H1 (cell line): ENCODE measurements at regions not wholly inside any gene's neighbourhood (a gene's known extent, or its start where the extent isn't known, plus 50 kb on each side); places are given as distances from the start of the nearest gene placed in this dataset.

Experiments
- CTCF ChIA-PET: fragments of 300-600 bp; sonication (Branson Sonifier 250); formaldehyde crosslinking; loops from one replicate; lab custom pipeline; 2021; ENCODE audit not compliant: partially characterized antibody; lab: Charles Lee
- POLR2A ChIA-PET: fragments of 300-600 bp; sonication (Branson Sonifier 250); formaldehyde crosslinking; loops from one replicate; lab custom pipeline; 2021; ENCODE audit warnings: inconsistent platforms; ENCODE audit not compliant: partially characterized antibody; lab: Charles Lee
- DNase-seq, 2 experiments: peaks; one replicate each; pipeline versions ENCODE4 v3.0.0 to v3.0.0-alpha.2; 2010 to 2022; ENCODE audit warnings: low spot score in 2 of 2, low read depth in 1 of 2, mixed read lengths in 1 of 2
- FAIRE-seq: peaks from 2 replicates; lab custom pipeline; 2011; peaks lifted over from hg19 to GRCh38; lab: Jason Lieb, UNC
- H2AFZ ChIP-seq: 2 replicates; pipeline ENCODE4 v1.8.1; 2012; ENCODE audit warnings: low read length, inconsistent platforms
- H2AK5ac ChIP-seq: 2 replicates; pipeline ENCODE4 v1.6.1; 2013; ENCODE audit warnings: low read depth, low read length
- H2BK120ac ChIP-seq: replicated peaks from 2 replicates; pipeline ENCODE3; 2013; ENCODE audit warnings: low read depth, low read length, inconsistent platforms
- H2BK12ac ChIP-seq: 2 replicates; pipeline ENCODE4 v1.6.1; 2013; ENCODE audit warnings: low read depth, low read length
- H2BK15ac ChIP-seq: 2 replicates; pipeline ENCODE4 v1.6.1; 2013; ENCODE audit warnings: low read length
- H2BK20ac ChIP-seq: 2 replicates; pipeline ENCODE4 v1.6.1; 2013; ENCODE audit warnings: low read length
- H2BK5ac ChIP-seq: 2 replicates; pipeline ENCODE4 v1.6.1; 2013; ENCODE audit warnings: low read depth, low read length
- H3K14ac ChIP-seq: 2 replicates; pipeline ENCODE4 v1.6.1; 2013; ENCODE audit warnings: inconsistent platforms; ENCODE audit not compliant: insufficient read length
- H3K18ac ChIP-seq: 2 replicates; pipeline ENCODE4 v1.6.1; 2013; ENCODE audit warnings: low read length; ENCODE audit errors: extremely low read depth
- H3K23ac ChIP-seq: 2 replicates; pipeline ENCODE4 v1.6.1; 2013; ENCODE audit warnings: inconsistent platforms; ENCODE audit not compliant: insufficient read length
- H3K23me2 ChIP-seq: 2 replicates; pipeline ENCODE4 v1.6.1; 2013; ENCODE audit warnings: low read depth, low read length
- H3K27ac ChIP-seq: 2 replicates; pipeline ENCODE4 v1.6.1; 2011; ENCODE audit warnings: low read depth, low read length, inconsistent platforms
- H3K27me3 ChIP-seq, 4 experiments: replicated peaks in 1 of 4; 1 replicate in 1 of 4; 2 replicates in 3 of 4; pipeline versions ENCODE4 v1.6.1 to v1.8.1; 2011 to 2013; ENCODE audit warnings: low read length in 3 of 4, mild to moderate bottlenecking in 3 of 4, inconsistent platforms in 2 of 4, mixed read lengths in 2 of 4, moderate library complexity in 1 of 4; ENCODE audit not compliant: control insufficient read depth in 3 of 4, insufficient read depth in 3 of 4; ENCODE audit errors: extremely low read depth in 1 of 4
- H3K36me3 ChIP-seq, 4 experiments: 2 replicates each; pipeline versions ENCODE4 v1.6.1 to v1.8.1; 2011 to 2013; ENCODE audit warnings: mild to moderate bottlenecking in 4 of 4, low read length in 3 of 4, moderate library complexity in 2 of 4, control low read depth in 1 of 4, inconsistent platforms in 1 of 4; ENCODE audit not compliant: insufficient read depth in 4 of 4, control insufficient read depth in 2 of 4
- H3K4ac ChIP-seq: replicated peaks from 2 replicates; pipeline ENCODE3; 2013; ENCODE audit warnings: low read length, low read depth, mixed read lengths, inconsistent platforms; ENCODE audit not compliant: insufficient read length
- H3K4me1 ChIP-seq, 4 experiments: replicated peaks in 1 of 4; 1 replicate in 1 of 4; 2 replicates in 3 of 4; pipeline versions ENCODE4 v1.6.1 to v1.8.1; 2011 to 2013; ENCODE audit warnings: low read length in 3 of 4, inconsistent platforms in 2 of 4, mixed read lengths in 1 of 4; ENCODE audit not compliant: insufficient read depth in 4 of 4, control insufficient read depth in 3 of 4
- H3K4me2 ChIP-seq, 2 experiments: 2 replicates each; pipeline versions ENCODE4 v1.6.1 to v1.8.1; 2011 to 2013; ENCODE audit warnings: low read depth in 2 of 2, low read length in 2 of 2, control low read depth in 1 of 2, inconsistent platforms in 1 of 2, mild to moderate bottlenecking in 1 of 2; ENCODE audit not compliant: insufficient read depth in 1 of 2
- H3K4me3 ChIP-seq, 4 experiments: fragments of 200-600, 300-600 bp in 1 of 4; sonication (generic), shearing (Covaris generic), sonication (Bioruptor Twin) in 1 of 4; 2 replicates each; pipeline versions ENCODE4 v1.5.1 to v1.8.1; 2011 to 2016; ENCODE audit warnings: low read length in 4 of 4, low read depth in 3 of 4, control low read depth in 2 of 4, inconsistent platforms in 2 of 4, mild to moderate bottlenecking in 2 of 4, mixed read lengths in 1 of 4, moderate library complexity in 1 of 4; ENCODE audit not compliant: insufficient read depth in 2 of 4; ENCODE audit errors: extremely low read depth in 1 of 4
- H3K56ac ChIP-seq: replicated peaks from 2 replicates; pipeline ENCODE3; 2013; ENCODE audit warnings: low read depth, mild to moderate bottlenecking, mixed read lengths, low read length, inconsistent platforms; ENCODE audit not compliant: insufficient read length
- H3K79me1 ChIP-seq: 2 replicates; pipeline ENCODE4 v1.6.1; 2013; ENCODE audit warnings: low read depth, low read length, control low read depth
- H3K79me2 ChIP-seq, 2 experiments: 2 replicates each; pipeline versions ENCODE4 v1.6.1 to v1.8.1; 2012 to 2013; ENCODE audit warnings: low read length in 2 of 2, mild to moderate bottlenecking in 2 of 2, inconsistent platforms in 1 of 2; ENCODE audit not compliant: insufficient read depth in 2 of 2, control insufficient read depth in 1 of 2
- H3K9ac ChIP-seq, 4 experiments: replicated peaks in 1 of 4; 1 replicate in 1 of 4; 2 replicates in 3 of 4; pipeline versions ENCODE4 v1.6.1 to v1.8.1; 2011 to 2013; ENCODE audit warnings: low read depth in 3 of 4, low read length in 3 of 4, control low read depth in 2 of 4, mild to moderate bottlenecking in 2 of 4, moderate library complexity in 2 of 4, inconsistent platforms in 1 of 4; ENCODE audit errors: extremely low read depth in 1 of 4
- H3K9me3 ChIP-seq, 2 experiments: 2 replicates each; pipeline versions ENCODE4 v1.6.1 to v1.8.1; 2012 to 2013; ENCODE audit warnings: mild to moderate bottlenecking in 2 of 2, moderate library complexity in 2 of 2, control low read depth in 1 of 2, inconsistent platforms in 1 of 2, low read depth in 1 of 2, low read length in 1 of 2, mixed read lengths in 1 of 2; ENCODE audit not compliant: insufficient read depth in 2 of 2
- H4K20me1 ChIP-seq, 2 experiments: replicated peaks in 1 of 2; 2 replicates each; pipeline versions ENCODE3 to v1.8.1; 2011 to 2013; ENCODE audit warnings: inconsistent platforms in 2 of 2, low read length in 2 of 2, mild to moderate bottlenecking in 1 of 2; ENCODE audit not compliant: insufficient read depth in 2 of 2, control insufficient read depth in 1 of 2
- H4K5ac ChIP-seq: 2 replicates; pipeline ENCODE4 v1.6.1; 2013; ENCODE audit warnings: low read length, low read depth, mixed read lengths, inconsistent platforms; ENCODE audit not compliant: insufficient read length
- H4K8ac ChIP-seq: 2 replicates; pipeline ENCODE4 v1.8.0; 2013; ENCODE audit warnings: mild to moderate bottlenecking, moderate library complexity, low read length, inconsistent platforms; ENCODE audit not compliant: insufficient read depth; ENCODE audit errors: extremely low read depth
- H4K91ac ChIP-seq: replicated peaks from 2 replicates; pipeline ENCODE3; 2013; ENCODE audit warnings: low read length, mixed read lengths, inconsistent platforms; ENCODE audit not compliant: insufficient read length
- BACH1 ChIP-seq: IDR thresholded peaks from 2 replicates; pipeline ENCODE4 v1.6.1; 2012; ENCODE audit warnings: low read length, improper control_type of control experiment
- BCL11A ChIP-seq, 2 experiments: IDR thresholded peaks; one replicate each; pipeline ENCODE4 v1.6.1; 2011; ENCODE audit warnings: low read depth in 2 of 2, low read length in 2 of 2, mild to moderate bottlenecking in 2 of 2
- CEBPB ChIP-seq: IDR thresholded peaks from 2 replicates; pipeline ENCODE4 v1.6.1; 2012; ENCODE audit warnings: low read depth, low read length
- EP300 ChIP-seq, 2 experiments: IDR thresholded peaks; 1 replicate in 1 of 2; 2 replicates in 1 of 2; pipeline ENCODE4 v1.6.1; 2011 to 2012; ENCODE audit warnings: low read depth in 2 of 2, low read length in 2 of 2, mild to moderate bottlenecking in 2 of 2, borderline replicate concordance in 1 of 2, inconsistent platforms in 1 of 2, moderate library complexity in 1 of 2
- POLR2A ChIP-seq, 2 experiments: IDR thresholded peaks; 1 replicate in 1 of 2; 2 replicates in 1 of 2; pipeline ENCODE4 v1.6.1; 2011; ENCODE audit warnings: low read depth in 2 of 2, low read length in 2 of 2, mild to moderate bottlenecking in 2 of 2; ENCODE audit errors: control extremely low read depth in 1 of 2
- POLR2AphosphoS5 ChIP-seq: IDR thresholded peaks from 2 replicates; pipeline ENCODE4 v1.6.1; 2011; ENCODE audit warnings: low read depth, low read length
- RFX5 ChIP-seq: IDR thresholded peaks from 2 replicates; pipeline ENCODE4 v1.6.1; 2011; ENCODE audit warnings: low read depth, low read length, improper control_type of control experiment, borderline replicate concordance
- SIX5 ChIP-seq: IDR thresholded peaks from 2 replicates; pipeline ENCODE4 v1.6.1; 2011; ENCODE audit warnings: mild to moderate bottlenecking, low read depth, low read length
- SP4 ChIP-seq: IDR thresholded peaks from 2 replicates; pipeline ENCODE4 v1.6.1; 2012; ENCODE audit warnings: low read length, inconsistent platforms
- WGBS, 2 experiments: shearing (Covaris generic) in 1 of 2; methylation state at CpG; one replicate each; pipeline versions ENCODE4 v1.1.6 to v1.1.7; 2013 to 2015; ENCODE audit warnings: low lambda C conversion rate in 2 of 2, mixed read lengths in 2 of 2, inconsistent platforms in 1 of 2, low coverage in 1 of 2, missing lambda C conversion rate in 1 of 2; ENCODE audit not compliant: insufficient replicate concordance in 2 of 2, insufficient coverage in 1 of 2, insufficient read length in 1 of 2; ENCODE audit errors: extremely low coverage in 1 of 2, missing lambda C conversion rate in 1 of 2; 5-methylcytosine and 5-hydroxymethylcytosine counted together

DNA sequence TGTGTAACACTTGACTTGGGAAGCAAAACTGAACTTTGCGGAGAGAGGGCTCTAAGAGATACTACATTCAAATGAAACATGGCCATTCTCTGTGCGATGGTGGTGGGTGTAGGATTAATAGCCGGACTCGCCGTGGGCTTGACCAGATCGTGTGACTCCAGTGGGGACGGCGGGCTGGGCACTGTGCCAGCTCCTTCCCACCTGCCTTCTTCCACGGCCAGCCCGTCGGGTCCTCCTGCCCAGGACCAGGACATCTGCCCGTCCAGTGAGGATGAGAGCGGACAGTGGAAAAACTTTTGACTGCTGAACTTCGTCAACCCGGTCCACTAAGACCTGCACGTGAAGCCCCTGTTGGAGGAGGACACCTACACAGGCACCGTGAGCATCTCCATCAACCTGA, 137.4 kb downstream of the OR4C45 start:
- H2AFZ ChIP-seq, result no peak overlapping the region
- H3K9ac ChIP-seq, result no peak overlapping the region
- no peak overlapping the region for H4K5ac ChIP-seq
- H3K56ac ChIP-seq, result no peak overlapping the region
- H3K4ac ChIP-seq, result no peak overlapping the region
- peaks cover 43 to 62% of the 10 kb centered on the region in 2 experiments for H3K9me3 ChIP-seq
- no peak overlapping the region for H2AK5ac ChIP-seq
- no peaks in the 10 kb centered on the region for H3K23me2 ChIP-seq
- no peak overlapping the region for H2BK12ac ChIP-seq
- no peaks in the 10 kb centered on the region for H3K36me3 ChIP-seq
- no peak overlapping the region for H3K27ac ChIP-seq
- POLR2A ChIA-PET, result no interaction called here
- H3K23ac ChIP-seq, result no peak overlapping the region
- CTCF ChIA-PET, result no interaction called here
- no peak overlapping the region for H3K14ac ChIP-seq
- no peaks in the 10 kb centered on the region for H3K79me1 ChIP-seq
- FAIRE-seq, result no peak
- H3K4me3 ChIP-seq, result no peak overlapping the region
- no peaks in the 10 kb centered on the region for H3K4me1 ChIP-seq
- H3K27me3 ChIP-seq, result no peaks in the 10 kb centered on the region
- no peak overlapping the region for H3K18ac ChIP-seq
- H2BK15ac ChIP-seq, result no peak overlapping the region
- H4K20me1 ChIP-seq, result no peaks in the 10 kb centered on the region
- H3K4me2 ChIP-seq, result no peak overlapping the region
- H3K79me2 ChIP-seq, result no peaks in the 10 kb centered on the region
- no peak overlapping the region for H2BK120ac ChIP-seq
- no peak overlapping the region for H2BK20ac ChIP-seq
- WGBS, 2 experiments, result 96% methylated on average over 16 of the region's 17 CpGs; no CpG with 5 or more reads in 1 of the 2 experiments
- no peak overlapping the region for H2BK5ac ChIP-seq
- H4K91ac ChIP-seq, result no peak overlapping the region
- no peak overlapping the region for H4K8ac ChIP-seq
- no peak for DNase-seq
- no peak for TF ChIP-seq CEBPB
- no peak for TF ChIP-seq SP4
- no peak for TF ChIP-seq POLR2AphosphoS5
- no peak for TF ChIP-seq RFX5
- TF ChIP-seq EP300 (IDR thresholded peaks at IDR 0.05; ENCODE audit: borderline replicate concordance in 1 of 2, low read depth in 2 of 2, low read length in 2 of 2), result no peak
- TF ChIP-seq POLR2A (IDR thresholded peaks at IDR 0.05; ENCODE audit: control extremely low read depth in 1 of 2, low read depth in 2 of 2, low read length in 2 of 2), result no peak
- no peak for TF ChIP-seq BACH1
- no peak for TF ChIP-seq SIX5
- no peak for TF ChIP-seq BCL11A (IDR thresholded peaks at IDR 0.05; ENCODE audit: low read depth in 2 of 2, low read length in 2 of 2)
